ENCODE measurements at regions not wholly inside any gene's neighbourhood (a gene's known extent, or its start where the extent isn't known, plus 50 kb on each side); places are given as distances from the start of the nearest gene placed in this dataset.

GRCh38 chr3:103494011-103494410 is 1059.2 kb downstream of the ZPLD1 start:
- Histone ChIP-seq H3K27me3 (no peaks in the 10 kb centered on the region), H3K36me3 (no peaks in the 10 kb centered on the region), H3K27ac (no peak overlapping the region), H3K4me3 (no peak overlapping the region), H3K4me1 (no peaks in the 10 kb centered on the region), H3K9me3 (no peaks in the 10 kb centered on the region)
- no peak for ATAC-seq
- intact Hi-C loops (cut with DNase I) = no loop called here
- no peak for TF ChIP-seq CTCF (IDR thresholded peaks at IDR 0.05)
- no peak for DNase-seq

GRCh38 chr3:103494512-103494911 is 1059.7 kb downstream of the ZPLD1 start:
- intact Hi-C loops (cut with DNase I) = no loop called here
- Histone ChIP-seq H3K4me1 (no peaks in the 10 kb centered on the region), H3K9me3 (no peaks in the 10 kb centered on the region), H3K4me3 (no peak overlapping the region), H3K27ac (no peak overlapping the region), H3K36me3 (no peaks in the 10 kb centered on the region), H3K27me3 (no peaks in the 10 kb centered on the region)
- TF ChIP-seq CTCF (IDR thresholded peaks at IDR 0.05) = no peak
- ATAC-seq (no peak), DNase-seq (no peak)

GRCh38 chr3:103495186-103495585 is 1060.4 kb downstream of the ZPLD1 start:
- no peaks in the 10 kb centered on the region for H3K4me1 ChIP-seq
- DNase-seq (no peak), ATAC-seq (no peak)
- no peaks in the 10 kb centered on the region for H3K36me3 ChIP-seq
- TF ChIP-seq CTCF (IDR thresholded peaks at IDR 0.05) = no peak
- no peak overlapping the region for H3K27ac ChIP-seq
- H3K4me3 ChIP-seq = no peak overlapping the region
- H3K27me3 ChIP-seq = no peaks in the 10 kb centered on the region
- intact Hi-C loops (cut with DNase I) = no loop called here
- H3K9me3 ChIP-seq = no peaks in the 10 kb centered on the region

- no peaks in the 10 kb centered on the region for H3K9me3 ChIP-seq
- DNase-seq (no peak), ATAC-seq (no peak)
- no peak overlapping the region for H3K4me3 ChIP-seq
- no peaks in the 10 kb centered on the region for H3K27me3 ChIP-seq
- no peak for TF ChIP-seq CTCF (IDR thresholded peaks at IDR 0.05)
- no peaks in the 10 kb centered on the region for H3K4me1 ChIP-seq
- no peaks in the 10 kb centered on the region for H3K36me3 ChIP-seq
- intact Hi-C loops (cut with DNase I) = no loop called here
- no peak overlapping the region for H3K27ac ChIP-seq
These were observed 1064.5 kb downstream of the ZPLD1 start for GRCh38 chr3:103499132-103499900.

- H3K36me3 ChIP-seq = no peaks in the 10 kb centered on the region
- no peak for TF ChIP-seq CTCF (IDR thresholded peaks at IDR 0.05)
- DNase-seq (no peak), ATAC-seq (no peak)
- no peaks in the 10 kb centered on the region for H3K27me3 ChIP-seq
- no peaks in the 10 kb centered on the region for H3K4me1 ChIP-seq
- no peak overlapping the region for H3K4me3 ChIP-seq
- intact Hi-C loops (cut with DNase I) = no loop called here
- H3K9me3 ChIP-seq = no peaks in the 10 kb centered on the region
- no peak overlapping the region for H3K27ac ChIP-seq
These were observed 1065.2 kb downstream of the ZPLD1 start for GRCh38 chr3:103499967-103500366.

- Histone ChIP-seq H3K4me1 (no peaks in the 10 kb centered on the region), H3K9me3 (no peaks in the 10 kb centered on the region), H3K36me3 (no peaks in the 10 kb centered on the region), H3K4me3 (no peak overlapping the region), H3K27ac (no peak overlapping the region), H3K27me3 (no peaks in the 10 kb centered on the region)
- DNase-seq (no peak), ATAC-seq (no peak)
- TF ChIP-seq CTCF (IDR thresholded peaks at IDR 0.05) = no peak
- intact Hi-C loops (cut with DNase I) = no loop called here
These were observed 1075.9 kb downstream of the ZPLD1 start for GRCh38 chr3:103510760-103511159.

Measured in upper lobe of right lung (tissue), 1 donor.